Stimulated activated CD4-positive, alpha-beta T cell treated with anti-CD3 and anti-CD28 coated beads, Interleukin-1b, Interleukin-23, amount 100 ng/mL, for 48 hours (primary cell): ENCODE measurements at regions not wholly inside any gene's neighbourhood (a gene's known extent, or its start where the extent isn't known, plus 50 kb on each side); places are given as distances from the start of the nearest gene placed in this dataset.
"Not testable (repeated sequence)": the region's sequence is repeated elsewhere in the genome, so short reads cannot be mapped to it uniquely, and the experiment has no call there.

Source experiments
- DNase-seq: peaks from one replicate; pipeline ENCODE4 v3.0.0-alpha.2; 2020

DNA sequence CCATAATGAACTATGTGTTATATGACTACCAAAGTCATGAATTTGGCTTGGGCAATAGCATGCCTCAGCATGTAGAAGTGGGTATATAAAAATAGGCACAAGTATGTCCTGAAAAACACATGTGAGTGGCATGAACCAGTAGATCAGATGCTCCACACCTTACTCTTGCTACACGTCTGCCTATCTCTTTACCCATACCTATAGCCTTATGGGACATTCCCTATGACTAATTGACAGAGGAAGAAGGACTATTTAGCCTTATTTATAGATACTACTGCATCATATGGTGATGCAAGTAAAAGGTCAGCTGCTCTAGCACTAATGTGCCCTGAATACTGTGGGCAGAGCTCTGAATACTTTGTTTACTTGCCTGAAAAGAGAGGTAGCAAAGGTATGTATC, 81.0 kb upstream of the ZPLD1 start:
- DNase-seq = no peak

DNA sequence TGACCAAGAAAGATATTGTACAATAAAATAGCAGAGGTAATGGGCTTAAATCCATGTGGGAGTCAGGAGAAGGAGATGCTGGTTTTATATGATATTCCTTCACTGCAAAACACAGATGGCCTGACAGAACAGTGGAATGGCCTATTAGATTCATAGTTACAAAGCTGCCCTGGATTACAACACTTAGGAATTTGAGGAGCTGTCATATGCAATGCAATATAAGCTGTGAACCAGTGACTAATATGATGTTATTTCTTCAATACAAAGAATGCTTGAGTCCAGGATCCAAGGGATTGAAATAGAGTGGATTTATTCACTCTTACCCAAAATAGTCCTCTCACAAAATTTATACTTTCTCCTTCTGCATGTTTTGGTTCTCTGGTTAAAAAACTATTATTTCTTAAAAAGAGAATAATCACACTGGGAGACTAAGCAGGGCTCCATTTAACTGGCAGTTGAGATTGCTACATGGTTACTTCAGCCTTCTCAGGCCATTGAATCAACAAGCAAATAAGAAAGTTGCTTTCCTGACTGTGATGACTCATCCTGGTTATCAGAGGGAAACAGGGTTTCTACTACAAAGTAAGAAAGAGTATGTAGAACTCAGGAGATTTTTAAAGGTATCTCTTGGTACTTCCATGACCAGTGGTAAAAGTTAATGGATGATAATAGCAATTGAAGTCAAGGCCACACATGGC, 79.8 kb upstream of the ZPLD1 start:
- no peak for DNase-seq

DNA sequence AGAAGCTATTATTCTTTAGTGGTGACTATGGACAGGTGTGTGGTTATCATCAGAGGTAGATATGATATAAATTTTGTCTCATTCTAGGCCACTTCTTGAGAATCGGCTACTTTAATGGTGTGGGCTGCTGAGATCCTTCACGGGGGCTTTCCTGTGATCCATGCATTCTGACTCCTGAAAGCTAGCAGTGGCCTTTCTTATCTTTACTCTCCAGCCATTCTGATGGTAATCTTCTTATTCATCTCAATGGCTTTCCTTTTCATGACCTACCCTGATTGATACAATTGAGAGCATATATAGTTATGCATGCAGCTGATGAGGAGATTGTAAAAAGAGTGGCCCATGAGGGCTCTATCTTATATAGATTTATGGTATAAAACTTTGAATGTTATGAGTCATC, 78.3 kb upstream of the ZPLD1 start:
- DNase-seq = no peak

DNA sequence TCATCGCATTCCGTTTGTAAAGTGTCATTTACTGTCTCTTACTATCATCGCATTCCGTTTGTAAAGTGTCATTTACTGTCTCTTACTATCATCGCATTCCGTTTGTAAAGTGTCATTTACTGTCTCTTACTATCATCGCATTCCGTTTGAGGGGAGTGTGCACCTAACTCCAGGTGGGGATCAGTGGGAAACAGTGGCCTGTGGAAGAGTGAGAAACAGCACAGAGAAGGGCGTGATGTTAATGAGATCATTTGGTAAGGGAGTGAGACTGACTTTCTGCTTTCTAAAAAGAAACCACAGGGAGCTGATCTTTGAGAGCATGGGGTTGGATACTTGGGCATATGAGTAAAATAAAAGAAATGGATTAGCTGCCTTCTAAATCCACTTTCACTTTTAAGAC, 77.5 kb upstream of the ZPLD1 start:
- not testable (repeated sequence) for DNase-seq

DNA sequence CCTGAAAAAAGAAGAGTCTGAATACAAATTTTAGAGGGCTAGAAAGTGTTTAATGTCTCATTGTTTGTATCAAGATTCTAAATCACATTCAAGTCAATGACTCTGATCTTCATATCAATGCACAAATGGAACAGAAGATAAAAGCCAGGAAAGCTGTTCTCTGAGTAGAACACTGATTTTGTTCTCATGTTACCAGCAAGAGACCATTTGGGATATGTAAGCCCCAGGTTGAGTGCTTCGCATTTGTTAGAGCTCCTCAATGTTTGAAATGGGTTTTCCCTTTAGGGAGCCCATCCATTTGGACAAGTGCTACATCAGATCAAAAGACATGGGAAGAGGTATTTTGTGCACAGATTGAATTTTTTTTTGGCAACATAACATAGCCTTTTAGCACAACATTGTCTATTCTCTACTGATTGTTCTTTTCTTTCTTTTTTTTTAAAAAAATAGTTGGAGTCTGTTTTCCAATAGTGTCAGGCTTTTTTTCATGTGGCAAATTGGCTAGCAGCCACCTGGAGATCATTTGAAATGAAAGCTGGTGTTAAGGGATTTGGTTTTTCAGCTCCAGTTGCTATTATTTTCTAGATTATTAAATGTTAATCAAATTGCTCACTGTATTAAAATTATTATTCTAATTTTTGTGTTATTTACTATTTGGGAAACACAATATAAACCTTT, 74.5 kb upstream of the ZPLD1 start:
- DNase-seq = no peak

DNA sequence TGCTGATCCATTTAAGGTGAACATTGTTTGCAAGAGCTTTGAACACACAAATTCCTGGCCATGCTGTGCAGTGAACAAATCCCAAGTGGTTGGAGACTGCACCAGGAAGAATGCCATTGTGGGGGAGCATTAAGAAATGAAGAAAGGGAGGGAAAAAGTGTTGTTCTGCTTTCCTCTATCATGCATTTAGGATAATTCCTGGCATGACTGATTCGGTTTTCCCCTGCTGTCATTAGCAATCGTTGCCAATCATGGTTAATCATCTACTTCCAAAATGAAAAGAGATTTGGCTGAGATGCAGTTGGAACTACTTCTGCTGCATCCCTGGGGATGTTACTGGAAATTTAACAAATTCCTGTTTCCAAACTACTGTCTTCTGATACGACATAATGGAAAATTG, 73.7 kb upstream of the ZPLD1 start:
- DNase-seq = no peak

DNA sequence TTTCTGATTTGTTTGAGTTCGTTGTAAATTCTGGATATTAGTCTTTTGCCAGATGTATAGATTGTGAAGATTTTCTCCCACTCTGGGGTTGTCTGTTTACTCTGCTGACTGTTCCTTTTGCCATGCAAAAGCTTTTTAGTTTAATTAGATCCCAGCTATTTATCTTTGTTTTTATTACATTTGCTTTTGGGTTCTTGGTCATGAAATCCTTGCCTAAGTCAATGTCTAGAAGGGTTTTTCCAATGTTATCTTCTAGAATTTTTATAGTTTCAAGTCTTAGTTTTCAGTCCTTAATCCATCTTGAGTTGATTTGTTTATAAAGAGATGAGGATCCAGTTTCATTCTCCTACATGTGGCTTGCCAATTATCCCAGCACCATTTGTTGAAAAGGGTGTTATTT, 68.7 kb upstream of the ZPLD1 start:
- DNase-seq = not testable (repeated sequence)

DNA sequence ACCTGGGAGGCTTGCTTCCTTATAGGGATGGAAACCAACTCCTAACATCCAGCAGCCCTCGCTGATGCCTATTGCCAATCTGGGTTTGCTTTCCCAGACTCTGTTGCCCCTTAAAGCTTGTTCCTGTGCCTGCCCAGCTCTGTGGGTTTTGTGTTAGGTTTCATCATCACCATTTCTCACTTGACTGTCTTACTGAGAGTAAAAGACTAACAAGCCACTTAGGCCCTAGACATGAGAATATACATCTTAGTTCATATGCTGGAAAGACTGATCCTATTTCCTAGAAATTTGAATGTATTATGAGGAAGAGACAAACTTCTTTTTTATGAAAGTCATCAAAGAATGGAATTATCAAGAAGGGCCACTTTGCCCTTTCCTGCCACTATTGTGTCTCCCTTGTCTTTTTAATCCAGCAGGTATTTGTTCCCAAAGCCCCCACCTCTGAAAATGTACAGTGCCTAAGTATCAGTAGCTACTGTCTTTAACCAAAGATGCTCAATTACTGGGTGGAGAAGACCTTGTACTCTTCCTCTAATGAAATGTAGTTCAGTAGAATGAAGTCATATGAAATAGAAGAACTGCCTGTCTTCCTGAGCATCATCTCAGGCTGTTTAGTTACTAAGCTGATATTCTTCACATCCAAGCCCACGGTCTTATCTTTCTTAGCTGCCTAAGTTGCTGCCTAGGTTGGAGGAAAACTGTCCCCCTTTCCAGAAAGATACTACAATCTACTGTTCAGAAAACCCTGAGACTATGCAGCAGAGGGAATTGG, 59.8 kb upstream of the ZPLD1 start:
- DNase-seq = no peak

DNA sequence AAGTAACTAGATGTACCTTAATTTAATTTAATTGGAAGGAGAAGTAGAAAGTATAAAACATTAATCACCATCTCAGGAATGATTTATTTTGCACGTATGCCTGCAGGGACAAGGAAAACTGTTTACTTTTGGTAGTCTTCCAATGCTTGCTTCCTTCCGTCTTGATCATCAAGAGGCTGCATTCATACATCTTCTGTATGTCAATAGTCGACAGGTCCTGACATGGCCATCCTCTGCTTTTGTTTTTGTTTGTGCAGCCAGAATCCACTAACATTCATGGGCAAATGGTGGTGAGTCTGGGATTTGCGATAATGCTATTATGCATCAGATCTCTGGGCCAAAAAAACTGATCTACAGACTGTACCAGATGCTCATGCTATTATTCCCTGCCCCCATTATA, 56.6 kb upstream of the ZPLD1 start:
- no peak for DNase-seq

DNA sequence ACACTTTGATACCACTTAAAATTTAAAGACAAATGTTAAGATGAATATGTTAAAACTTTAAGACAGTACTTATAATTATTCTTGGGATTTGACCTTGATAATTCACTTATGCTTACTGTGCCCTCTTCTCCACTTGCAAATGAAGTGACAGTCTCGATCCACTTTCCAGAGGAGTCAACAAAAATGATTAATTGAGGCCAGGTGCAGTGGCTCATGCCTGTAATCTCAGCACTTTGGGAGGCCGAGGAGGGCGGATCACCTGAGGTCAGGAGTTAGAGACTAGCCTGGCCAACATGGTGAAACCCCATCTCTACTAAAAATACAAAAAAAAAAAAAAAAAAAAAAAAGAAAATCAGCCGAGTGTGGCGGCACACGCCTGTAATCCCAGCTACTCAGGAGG, 52.6 kb upstream of the ZPLD1 start:
- not testable (repeated sequence) for DNase-seq
